GM23338 (cell line): ENCODE measurements at regions not wholly inside any gene's neighbourhood (a gene's known extent, or its start where the extent isn't known, plus 50 kb on each side); places are given as distances from the start of the nearest gene placed in this dataset.

ENCODE experiments used
- ATAC-seq: fragments of 200-7000 bp; cut with Tn5 transposase; 3 replicates; pipeline ENCODE4 v1.9.1; 2020
- DNase-seq: peaks from one replicate; pipeline ENCODE4 v3.0.0-alpha.2; 2015; ENCODE audit warnings: low spot score
- H2AFZ ChIP-seq: fragments of 200-600 bp; sonication (generic); 2 replicates; pipeline ENCODE4 v1.8.0; 2016; ENCODE audit warnings: antibody characterized with exemption, mild to moderate bottlenecking, moderate library complexity
- H3F3A ChIP-seq: fragments of 200-600 bp; sonication (generic); replicated peaks from 2 replicates; pipeline ENCODE4 v1.8.0; 2017; ENCODE audit warnings: antibody characterized with exemption, mixed run types, low read depth
- H3K27ac ChIP-seq: fragments of 200-600 bp; sonication (generic); 2 replicates; pipeline ENCODE4 v1.6.1; 2016; ENCODE audit warnings: low read depth
- H3K27me3 ChIP-seq: fragments of 200-600 bp; sonication (generic); 2 replicates; pipeline ENCODE4 v1.8.0; 2016; ENCODE audit warnings: mild to moderate bottlenecking, mixed run types, moderate library complexity; ENCODE audit not compliant: insufficient read depth
- H3K36me3 ChIP-seq: fragments of 200-600 bp; sonication (generic); 2 replicates; pipeline ENCODE4 v1.8.0; 2016; ENCODE audit warnings: mild to moderate bottlenecking; ENCODE audit not compliant: insufficient read depth
- H3K4me1 ChIP-seq: fragments of 200-600 bp; sonication (generic); 2 replicates; pipeline ENCODE4 v1.8.0; 2016; ENCODE audit warnings: mild to moderate bottlenecking, moderate library complexity; ENCODE audit not compliant: insufficient read depth
- H3K4me2 ChIP-seq: fragments of 200-600 bp; sonication (generic); 2 replicates; pipeline ENCODE4 v1.7.1; 2017; ENCODE audit warnings: mixed run types
- H3K4me3 ChIP-seq: fragments of 200-600 bp; sonication (generic); 2 replicates; pipeline ENCODE4 v1.6.1; 2016; ENCODE audit warnings: mixed run types
- H3K79me2 ChIP-seq: fragments of 200-600 bp; sonication (generic); replicated peaks from 2 replicates; pipeline ENCODE4 v1.8.0; 2017; ENCODE audit warnings: mild to moderate bottlenecking; ENCODE audit not compliant: insufficient read depth
- H3K9me2 ChIP-seq: fragments of 200-600 bp; sonication (generic); 2 replicates; pipeline ENCODE4 v1.8.0; 2017; ENCODE audit not compliant: insufficient read depth
- H4K20me1 ChIP-seq: fragments of 200-600 bp; sonication (generic); replicated peaks from 2 replicates; pipeline ENCODE4 v1.8.0; 2017; ENCODE audit warnings: mild to moderate bottlenecking; ENCODE audit not compliant: insufficient read depth
- H3K27ac Mint-ChIP-seq: 2 replicates; pipeline ENCODE4 v1.8.0; 2020; ENCODE audit warnings: inconsistent platforms, mild to moderate bottlenecking, moderate library complexity, mixed read lengths
- H3K27me3 Mint-ChIP-seq: 3 replicates; pipeline ENCODE4 v1.8.0; 2022; ENCODE audit warnings: low read depth, mild to moderate bottlenecking, moderate library complexity, mixed read lengths, inconsistent platforms; ENCODE audit not compliant: insufficient read depth, poor library complexity
- H3K36me3 Mint-ChIP-seq: 3 replicates; pipeline ENCODE4 v1.8.0; 2021; ENCODE audit warnings: low read depth, mild to moderate bottlenecking, inconsistent platforms, moderate library complexity, mixed read lengths
- H3K4me1 Mint-ChIP-seq: 3 replicates; pipeline ENCODE4 v1.8.0; 2020; ENCODE audit warnings: mild to moderate bottlenecking, inconsistent platforms, mixed read lengths
- H3K4me3 Mint-ChIP-seq: 3 replicates; pipeline ENCODE4 v1.8.0; 2021; ENCODE audit warnings: moderate library complexity, mild to moderate bottlenecking, inconsistent platforms, mixed read lengths
- H3K9me3 Mint-ChIP-seq: 3 replicates; pipeline ENCODE4 v1.8.0; 2020; ENCODE audit warnings: moderate library complexity, mild to moderate bottlenecking, inconsistent platforms, mixed read lengths
- CREB1 ChIP-seq: fragments of 250-450 bp; sonication (Bioruptor Pico); IDR thresholded peaks from 2 replicates; pipeline ENCODE4 v1.5.0; 2020; ENCODE audit warnings: low read depth, mild to moderate bottlenecking, moderate library complexity
- CTCF ChIP-seq, 2 experiments: fragments of 200-600 bp in 1 of 2; sonication (generic) in 1 of 2; conservative IDR thresholded peaks; 2 replicates each; pipeline versions ENCODE4 v1.5.1 to v1.6.1; 2016 to 2017; ENCODE audit warnings: antibody characterized with exemption in 2 of 2, low read depth in 2 of 2, mild to moderate bottlenecking in 2 of 2, moderate library complexity in 1 of 2
- ETS1 ChIP-seq: IDR thresholded peaks from 2 replicates; pipeline ENCODE4 v1.6.1; 2016; ENCODE audit warnings: antibody characterized with exemption
- EZH2 ChIP-seq: fragments of 200-600 bp; sonication (generic); IDR thresholded peaks from one replicate; pipeline ENCODE4 v1.8.0; 2017; ENCODE audit warnings: antibody characterized with exemption, mild to moderate bottlenecking, low read depth; ENCODE audit not compliant: unreplicated experiment
- EZH2phosphoT487 ChIP-seq: fragments of 200-600 bp; sonication (generic); IDR thresholded peaks from one replicate; pipeline ENCODE4 v1.8.1; 2018; ENCODE audit warnings: antibody characterized with exemption; ENCODE audit not compliant: unreplicated experiment
- JUNB ChIP-seq: IDR thresholded peaks from one replicate; pipeline ENCODE4 v1.6.1; 2016; ENCODE audit warnings: antibody characterized with exemption; ENCODE audit not compliant: unreplicated experiment
- NANOG ChIP-seq: IDR thresholded peaks from 2 replicates; pipeline ENCODE4 v1.6.1; 2016; ENCODE audit warnings: antibody characterized with exemption, borderline replicate concordance
- POLR2AphosphoS5 ChIP-seq: IDR thresholded peaks from 2 replicates; pipeline ENCODE4 v1.6.1; 2016; ENCODE audit warnings: antibody characterized with exemption, low read depth
- REST ChIP-seq: IDR thresholded peaks from one replicate; pipeline ENCODE4 v1.6.1; 2018; ENCODE audit warnings: antibody characterized with exemption; ENCODE audit not compliant: unreplicated experiment
- STAT1 ChIP-seq: IDR thresholded peaks from one replicate; pipeline ENCODE4 v1.6.1; 2016; ENCODE audit warnings: antibody characterized with exemption; ENCODE audit not compliant: unreplicated experiment
- ZNF114 ChIP-seq: fragments of 250-450 bp; sonication (Bioruptor Pico); IDR thresholded peaks from 2 replicates; pipeline ENCODE4 v1.5.0; 2020; ENCODE audit warnings: mild to moderate bottlenecking, moderate library complexity
- ZNF462 ChIP-seq: fragments of 250-450 bp; sonication (Bioruptor Pico); IDR thresholded peaks from 2 replicates; pipeline ENCODE4 v1.5.0; 2020; ENCODE audit warnings: mild to moderate bottlenecking, moderate library complexity

GRCh38 chr10:133019191-133019590, 68.5 kb upstream of the ADGRA1 start (continued):
- no peak for TF ChIP-seq ZNF462

GRCh38 chr10:133018491-133018890, 69.2 kb upstream of the ADGRA1 start:
- peaks cover 10% of the 10 kb centered on the region for H3K27me3 Mint-ChIP-seq
- no peak overlapping the region for H3K4me2 ChIP-seq
- H3K36me3 ChIP-seq, result no peaks in the 10 kb centered on the region
- no peaks in the 10 kb centered on the region for H3K36me3 Mint-ChIP-seq
- no peaks in the 10 kb centered on the region for H3K27me3 ChIP-seq
- H3K79me2 ChIP-seq, result no peaks in the 10 kb centered on the region
- no peak overlapping the region for H3K27ac Mint-ChIP-seq
- no peak overlapping the region for H3K27ac ChIP-seq
- no peak overlapping the region for H2AFZ ChIP-seq
- H3K9me2 ChIP-seq, result no peaks in the 10 kb centered on the region
- no peaks in the 10 kb centered on the region for H3K9me3 Mint-ChIP-seq
- H3K4me3 ChIP-seq, result no peak overlapping the region
- no peaks in the 10 kb centered on the region for H3K4me1 Mint-ChIP-seq
- ATAC-seq (no peak), DNase-seq (no peak)
- no peaks in the 10 kb centered on the region for H3K4me1 ChIP-seq
- no peak overlapping the region for H3K4me3 Mint-ChIP-seq
- H3F3A ChIP-seq, result no peaks in the 10 kb centered on the region
- no peaks in the 10 kb centered on the region for H4K20me1 ChIP-seq
- TF ChIP-seq EZH2 (no peak), NANOG (no peak), CREB1 (CRISPR knock-in tag) (no peak), EZH2phosphoT487 (no peak), CTCF (conservative IDR thresholded peaks at IDR 0.05; ENCODE audit: low read depth in 2 of 2) (no peak), STAT1 (no peak), ZNF114 (no peak), REST (no peak), JUNB (no peak), ETS1 (no peak), POLR2AphosphoS5 (no peak)
